ENCODE measurements at regions not wholly inside any gene's neighbourhood (a gene's known extent, or its start where the extent isn't known, plus 50 kb on each side); places are given as distances from the start of the nearest gene placed in this dataset.

DNA sequence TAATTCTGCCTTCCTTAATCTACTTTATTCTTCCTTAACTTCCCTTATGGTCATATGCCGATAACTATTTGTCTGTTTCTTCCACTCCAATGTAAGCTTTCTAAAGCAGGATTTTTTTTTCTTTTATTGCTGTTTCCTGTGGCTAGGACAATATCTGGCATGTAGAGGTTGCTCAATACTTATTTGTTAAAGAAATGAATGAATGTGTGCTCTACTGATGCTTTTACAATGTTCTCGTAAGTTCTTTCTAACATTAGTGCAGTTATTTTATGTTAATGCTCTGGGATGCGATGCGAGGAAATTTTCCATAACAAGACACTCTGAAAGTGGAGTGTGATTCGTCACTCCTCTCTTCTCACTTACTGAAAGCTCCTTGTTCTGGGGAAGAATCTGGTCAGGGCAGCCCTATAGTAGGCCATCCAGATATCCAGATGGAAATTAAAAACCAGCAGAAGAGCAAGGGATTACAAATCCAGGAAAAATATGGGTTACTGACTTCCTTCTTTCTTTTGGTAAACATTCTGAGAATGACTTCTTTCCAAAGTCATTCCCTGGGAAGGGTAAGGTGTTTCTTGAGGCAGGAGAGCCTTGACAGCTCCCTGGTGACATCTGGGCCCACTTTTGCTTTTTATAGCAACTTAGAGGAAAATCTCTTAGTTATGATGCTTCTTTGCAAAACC, 420.4 kb downstream of the PDCD6IP start:
- H3K9me2 ChIP-seq (ENCODE audit: insufficient read depth), result peaks cover 5% of the 10 kb centered on the region; the same call in 1 of the 2 replicates
- Mint-ChIP-seq H3K9me3 (no peaks in the 10 kb centered on the region; the same call in 2 of the 3 replicates), H3K27ac (no peak overlapping the region), H3K4me1 (no peaks in the 10 kb centered on the region), H3K27me3 (ENCODE audit: insufficient read depth, low read depth, poor library complexity) (peaks cover 5% of the 10 kb centered on the region), H3K4me3 (no peak overlapping the region), H3K36me3 (ENCODE audit: low read depth) (no peaks in the 10 kb centered on the region)
- H4K20me1 ChIP-seq (replicated peaks; ENCODE audit: insufficient read depth), result no peaks in the 10 kb centered on the region
- no peaks in the 10 kb centered on the region for H3K36me3 ChIP-seq (ENCODE audit: insufficient read depth)
- H2AFZ ChIP-seq, result no peak overlapping the region
- no peaks in the 10 kb centered on the region for H3F3A ChIP-seq (replicated peaks; ENCODE audit: low read depth)
- no peaks in the 10 kb centered on the region for H3K27me3 ChIP-seq (ENCODE audit: insufficient read depth)
- H3K4me3 ChIP-seq, result no peak overlapping the region
- H3K27ac ChIP-seq (ENCODE audit: low read depth), result no peak overlapping the region
- ATAC-seq (no peak), DNase-seq (ENCODE audit: low spot score) (no peak)
- no peaks in the 10 kb centered on the region for H3K79me2 ChIP-seq (replicated peaks; ENCODE audit: insufficient read depth)
- TF ChIP-seq, protein P1, sequence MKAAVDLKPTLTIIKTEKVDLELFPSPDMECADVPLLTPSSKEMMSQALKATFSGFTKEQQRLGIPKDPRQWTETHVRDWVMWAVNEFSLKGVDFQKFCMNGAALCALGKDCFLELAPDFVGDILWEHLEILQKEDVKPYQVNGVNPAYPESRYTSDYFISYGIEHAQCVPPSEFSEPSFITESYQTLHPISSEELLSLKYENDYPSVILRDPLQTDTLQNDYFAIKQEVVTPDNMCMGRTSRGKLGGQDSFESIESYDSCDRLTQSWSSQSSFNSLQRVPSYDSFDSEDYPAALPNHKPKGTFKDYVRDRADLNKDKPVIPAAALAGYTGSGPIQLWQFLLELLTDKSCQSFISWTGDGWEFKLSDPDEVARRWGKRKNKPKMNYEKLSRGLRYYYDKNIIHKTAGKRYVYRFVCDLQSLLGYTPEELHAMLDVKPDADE (IDR thresholded peaks at IDR 0.05), result no peak
- TF ChIP-seq POLR2AphosphoS5 (IDR thresholded peaks at IDR 0.05; ENCODE audit: low read depth) (no peak), ZNF331 (CRISPR knock-in tag; IDR thresholded peaks at IDR 0.05; ENCODE audit: low read depth) (no peak), CREB1 (CRISPR knock-in tag; IDR thresholded peaks at IDR 0.05; ENCODE audit: low read depth) (no peak), EZH2phosphoT487 (IDR thresholded peaks at IDR 0.05; ENCODE audit: unreplicated experiment) (no peak), JUNB (IDR thresholded peaks at IDR 0.05; ENCODE audit: unreplicated experiment) (no peak)
- TF ChIP-seq, protein P2, sequence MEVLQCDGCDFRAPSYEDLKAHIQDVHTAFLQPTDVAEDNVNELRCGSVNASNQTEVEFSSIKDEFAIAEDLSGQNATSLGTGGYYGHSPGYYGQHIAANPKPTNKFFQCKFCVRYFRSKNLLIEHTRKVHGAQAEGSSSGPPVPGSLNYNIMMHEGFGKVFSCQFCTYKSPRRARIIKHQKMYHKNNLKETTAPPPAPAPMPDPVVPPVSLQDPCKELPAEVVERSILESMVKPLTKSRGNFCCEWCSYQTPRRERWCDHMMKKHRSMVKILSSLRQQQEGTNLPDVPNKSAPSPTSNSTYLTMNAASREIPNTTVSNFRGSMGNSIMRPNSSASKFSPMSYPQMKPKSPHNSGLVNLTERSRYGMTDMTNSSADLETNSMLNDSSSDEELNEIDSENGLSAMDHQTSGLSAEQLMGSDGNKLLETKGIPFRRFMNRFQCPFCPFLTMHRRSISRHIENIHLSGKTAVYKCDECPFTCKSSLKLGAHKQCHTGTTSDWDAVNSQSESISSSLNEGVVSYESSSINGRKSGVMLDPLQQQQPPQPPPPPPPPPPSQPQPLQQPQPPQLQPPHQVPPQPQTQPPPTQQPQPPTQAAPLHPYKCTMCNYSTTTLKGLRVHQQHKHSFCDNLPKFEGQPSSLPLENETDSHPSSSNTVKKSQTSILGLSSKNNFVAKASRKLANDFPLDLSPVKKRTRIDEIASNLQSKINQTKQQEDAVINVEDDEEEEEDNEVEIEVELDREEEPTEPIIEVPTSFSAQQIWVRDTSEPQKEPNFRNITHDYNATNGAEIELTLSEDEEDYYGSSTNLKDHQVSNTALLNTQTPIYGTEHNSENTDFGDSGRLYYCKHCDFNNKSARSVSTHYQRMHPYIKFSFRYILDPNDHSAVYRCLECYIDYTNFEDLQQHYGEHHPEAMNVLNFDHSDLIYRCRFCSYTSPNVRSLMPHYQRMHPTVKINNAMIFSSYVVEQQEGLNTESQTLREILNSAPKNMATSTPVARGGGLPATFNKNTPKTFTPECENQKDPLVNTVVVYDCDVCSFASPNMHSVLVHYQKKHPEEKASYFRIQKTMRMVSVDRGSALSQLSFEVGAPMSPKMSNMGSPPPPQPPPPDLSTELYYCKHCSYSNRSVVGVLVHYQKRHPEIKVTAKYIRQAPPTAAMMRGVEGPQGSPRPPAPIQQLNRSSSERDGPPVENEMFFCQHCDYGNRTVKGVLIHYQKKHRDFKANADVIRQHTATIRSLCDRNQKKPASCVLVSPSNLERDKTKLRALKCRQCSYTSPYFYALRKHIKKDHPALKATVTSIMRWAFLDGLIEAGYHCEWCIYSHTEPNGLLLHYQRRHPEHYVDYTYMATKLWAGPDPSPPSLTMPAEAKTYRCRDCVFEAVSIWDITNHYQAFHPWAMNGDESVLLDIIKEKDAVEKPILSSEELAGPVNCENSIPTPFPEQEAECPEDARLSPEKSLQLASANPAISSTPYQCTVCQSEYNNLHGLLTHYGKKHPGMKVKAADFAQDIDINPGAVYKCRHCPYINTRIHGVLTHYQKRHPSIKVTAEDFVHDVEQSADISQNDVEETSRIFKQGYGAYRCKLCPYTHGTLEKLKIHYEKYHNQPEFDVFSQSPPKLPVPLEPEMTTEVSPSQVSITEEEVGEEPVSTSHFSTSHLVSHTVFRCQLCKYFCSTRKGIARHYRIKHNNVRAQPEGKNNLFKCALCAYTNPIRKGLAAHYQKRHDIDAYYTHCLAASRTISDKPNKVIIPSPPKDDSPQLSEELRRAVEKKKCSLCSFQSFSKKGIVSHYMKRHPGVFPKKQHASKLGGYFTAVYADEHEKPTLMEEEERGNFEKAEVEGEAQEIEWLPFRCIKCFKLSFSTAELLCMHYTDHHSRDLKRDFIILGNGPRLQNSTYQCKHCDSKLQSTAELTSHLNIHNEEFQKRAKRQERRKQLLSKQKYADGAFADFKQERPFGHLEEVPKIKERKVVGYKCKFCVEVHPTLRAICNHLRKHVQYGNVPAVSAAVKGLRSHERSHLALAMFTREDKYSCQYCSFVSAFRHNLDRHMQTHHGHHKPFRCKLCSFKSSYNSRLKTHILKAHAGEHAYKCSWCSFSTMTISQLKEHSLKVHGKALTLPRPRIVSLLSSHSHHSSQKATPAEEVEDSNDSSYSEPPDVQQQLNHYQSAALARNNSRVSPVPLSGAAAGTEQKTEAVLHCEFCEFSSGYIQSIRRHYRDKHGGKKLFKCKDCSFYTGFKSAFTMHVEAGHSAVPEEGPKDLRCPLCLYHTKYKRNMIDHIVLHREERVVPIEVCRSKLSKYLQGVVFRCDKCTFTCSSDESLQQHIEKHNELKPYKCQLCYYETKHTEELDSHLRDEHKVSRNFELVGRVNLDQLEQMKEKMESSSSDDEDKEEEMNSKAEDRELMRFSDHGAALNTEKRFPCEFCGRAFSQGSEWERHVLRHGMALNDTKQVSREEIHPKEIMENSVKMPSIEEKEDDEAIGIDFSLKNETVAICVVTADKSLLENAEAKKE (CRISPR knock-in tag; IDR thresholded peaks at IDR 0.05), result no peak
- no peaks in the 10 kb centered on the region for H3K4me1 ChIP-seq (ENCODE audit: insufficient read depth)
- no peak overlapping the region for H3K4me2 ChIP-seq

All from GM23338 (cell line).